SK-N-MC (cell line): ENCODE measurements at regions not wholly inside any gene's neighbourhood (a gene's known extent, or its start where the extent isn't known, plus 50 kb on each side); places are given as distances from the start of the nearest gene placed in this dataset.

Experiments used
- EZH2 ChIP-seq: fragments of 200-600 bp; sonication (generic); IDR thresholded peaks from one replicate; pipeline ENCODE4 v1.6.1; 2017; ENCODE audit warnings: antibody characterized with exemption
- FOXP2 ChIP-seq: optimal IDR thresholded peaks from 2 replicates; pipeline ENCODE3; 2011; ENCODE audit warnings: mild to moderate bottlenecking, moderate library complexity; ENCODE audit not compliant: insufficient read depth; ENCODE audit errors: extremely low read length, control extremely low read depth
- POLR2AphosphoS5 ChIP-seq: IDR thresholded peaks from 2 replicates; pipeline ENCODE4 v1.6.1; 2012; ENCODE audit warnings: mild to moderate bottlenecking, low read depth, low read length, borderline replicate concordance

GRCh38 chr1:67608661-67609576, 76.1 kb upstream of the GADD45A start:
- TF ChIP-seq POLR2AphosphoS5 (no peak), EZH2 (no peak), FOXP2 (no peak)
